Pulmonary artery endothelial cell (primary cell): ENCODE measurements at regions not wholly inside any gene's neighbourhood (a gene's known extent, or its start where the extent isn't known, plus 50 kb on each side); places are given as distances from the start of the nearest gene placed in this dataset.

Experiments
- DNase-seq: peaks from one replicate; pipeline ENCODE4 v3.0.0-alpha.2; 2011; ENCODE audit warnings: low read depth, low spot score

DNA sequence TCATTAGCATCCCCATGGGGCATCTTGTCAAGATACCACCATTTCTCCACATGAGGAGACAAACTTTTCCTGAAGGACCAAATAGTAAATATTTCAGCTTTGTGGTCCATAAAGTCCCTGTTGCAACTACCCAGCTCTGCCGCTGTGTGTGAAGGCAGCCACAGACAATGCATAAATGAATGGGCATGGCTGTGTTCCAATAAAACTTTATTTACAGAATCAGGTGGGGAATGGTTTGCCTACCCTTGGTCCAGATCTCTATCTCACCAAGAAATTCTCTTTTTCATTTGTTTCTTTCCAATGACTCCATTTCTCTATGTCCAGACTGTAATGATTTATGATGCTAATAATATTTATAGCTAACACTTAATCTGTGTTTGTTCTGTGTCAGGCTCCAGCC, 409.3 kb upstream of the TBX3 start:
- DNase-seq = no peak

GRCh38 chr12:115090783-115091182, 406.8 kb upstream of the TBX3 start:
- no peak for DNase-seq

GRCh38 chr12:115088995-115089841, 405.2 kb upstream of the TBX3 start:
- no peak for DNase-seq

DNA sequence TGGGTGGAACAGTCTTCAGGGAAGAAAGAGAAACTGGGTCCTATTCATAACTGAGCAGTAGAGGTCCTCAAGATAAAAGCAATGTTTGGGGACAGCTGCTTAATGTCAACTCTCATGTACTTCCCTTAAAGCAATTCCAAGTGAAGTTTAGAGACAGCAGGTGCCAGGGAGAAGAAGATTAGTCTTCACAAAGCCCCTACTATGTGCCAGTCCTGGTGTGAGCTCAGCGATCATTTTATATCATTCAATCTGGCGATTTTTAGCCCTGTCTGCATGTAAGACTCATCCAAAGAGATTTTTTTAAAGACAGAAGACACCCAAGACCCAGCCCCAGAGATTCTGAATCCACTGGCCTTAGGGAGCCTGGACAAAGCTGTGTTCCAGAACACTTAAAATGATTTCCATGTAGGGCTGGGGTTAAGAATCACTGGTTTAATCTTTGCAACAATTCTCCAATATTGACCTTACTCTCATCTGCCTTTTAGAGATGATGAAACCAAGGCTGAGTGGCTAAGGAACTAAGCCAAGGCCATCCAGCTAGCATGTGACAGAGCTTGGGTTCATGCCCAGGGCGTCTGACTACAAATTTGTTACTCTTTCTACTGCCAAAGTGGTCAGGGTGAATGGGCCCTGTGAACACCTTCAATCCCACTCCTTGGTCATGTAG, 404.5 kb upstream of the TBX3 start:
- DNase-seq = no peak

- no peak for DNase-seq
Observed at GRCh38 chr12:115085594-115085993, 401.6 kb upstream of the TBX3 start.

DNA sequence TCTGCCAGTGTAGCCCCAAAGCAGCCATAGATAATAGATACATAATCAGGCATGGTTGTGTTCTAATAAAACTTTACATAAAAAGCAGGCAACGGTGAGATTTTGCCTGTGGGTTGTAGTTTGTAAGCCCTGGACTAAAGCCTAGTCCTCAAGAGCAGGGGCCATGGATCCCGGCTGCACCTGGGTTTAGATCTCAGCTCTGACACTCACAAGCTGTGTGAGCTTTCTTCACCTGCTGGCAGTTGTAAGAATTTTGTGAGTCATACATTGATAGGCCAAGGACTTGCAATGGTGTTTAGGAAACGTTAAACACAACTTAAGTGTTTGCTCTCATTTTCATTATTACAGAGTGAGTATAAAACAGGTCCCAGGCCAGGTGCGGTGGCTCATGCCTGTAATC, 395.8 kb upstream of the TBX3 start:
- DNase-seq = no peak

DNA sequence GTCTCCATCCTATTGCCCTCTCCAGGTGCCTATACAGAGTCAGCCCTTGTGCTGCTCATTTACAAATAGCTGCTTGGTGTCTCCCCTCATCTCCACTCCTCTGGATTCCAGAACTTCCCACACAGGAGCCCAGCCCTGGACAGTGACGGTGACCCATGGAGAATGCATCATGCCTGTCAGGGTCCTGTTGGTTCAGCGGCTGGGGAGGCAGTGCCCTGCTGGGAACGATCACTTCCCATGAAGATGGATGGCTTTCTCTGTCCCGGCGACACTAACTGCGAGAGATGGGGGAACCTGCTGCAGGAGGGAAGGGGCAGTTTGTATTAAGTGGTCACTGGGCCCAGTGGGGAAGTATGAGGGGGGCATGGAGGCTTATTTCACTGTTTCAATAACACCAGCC, 395.0 kb upstream of the TBX3 start:
- no peak for DNase-seq

GRCh38 chr12:115078334-115078733, 394.4 kb upstream of the TBX3 start:
- no peak for DNase-seq

DNA sequence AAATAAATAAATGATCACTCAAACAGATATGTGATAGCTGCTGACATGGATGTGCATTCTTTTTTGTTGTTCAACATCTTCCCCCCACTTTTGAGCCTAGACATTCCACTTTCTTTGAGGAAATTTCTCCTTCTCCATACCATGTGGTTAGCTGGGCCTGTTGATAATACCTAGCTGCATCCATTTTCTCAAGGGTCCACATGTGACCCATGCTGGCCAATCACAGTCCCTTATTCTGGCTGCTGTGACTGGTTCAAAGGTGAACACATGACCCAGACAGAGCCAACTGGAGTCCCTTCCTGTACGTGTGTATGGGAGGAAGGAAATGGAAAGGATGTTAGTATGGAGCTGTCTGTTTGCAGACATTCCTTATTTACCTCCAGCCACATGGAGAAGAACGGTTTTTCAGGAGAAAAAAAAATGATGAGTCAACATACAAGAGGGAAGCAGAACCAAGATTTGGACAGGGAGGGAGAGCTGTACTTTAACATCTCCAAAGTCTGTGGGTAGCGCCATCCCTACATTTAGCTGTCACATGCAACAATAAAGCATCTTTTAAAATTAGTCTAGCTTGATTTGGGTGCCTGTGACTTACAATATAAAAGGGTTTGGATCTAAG, 391.7 kb upstream of the TBX3 start:
- no peak for DNase-seq

DNA sequence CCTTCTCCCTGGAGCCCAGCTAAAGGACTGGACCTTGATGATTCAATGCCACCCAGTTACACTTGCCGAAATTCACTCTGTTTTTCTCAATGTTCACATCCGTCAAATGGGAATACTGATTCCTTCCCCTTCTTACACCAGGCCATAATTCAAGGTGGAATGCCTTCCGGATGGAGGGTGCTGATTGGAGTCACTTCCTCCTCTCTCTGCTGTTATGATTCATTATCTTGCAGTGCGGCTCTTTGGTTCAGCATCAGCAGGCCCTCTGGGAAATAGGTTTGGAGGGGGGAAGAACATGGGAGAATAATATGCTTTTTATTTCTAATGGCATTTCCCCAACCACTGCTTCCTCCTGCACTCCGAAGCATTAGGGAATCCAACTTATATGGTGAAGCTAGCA, 390.6 kb upstream of the TBX3 start:
- DNase-seq = no peak

- no peak for DNase-seq
Observed at GRCh38 chr12:115072712-115073111, 388.7 kb upstream of the TBX3 start.

DNA sequence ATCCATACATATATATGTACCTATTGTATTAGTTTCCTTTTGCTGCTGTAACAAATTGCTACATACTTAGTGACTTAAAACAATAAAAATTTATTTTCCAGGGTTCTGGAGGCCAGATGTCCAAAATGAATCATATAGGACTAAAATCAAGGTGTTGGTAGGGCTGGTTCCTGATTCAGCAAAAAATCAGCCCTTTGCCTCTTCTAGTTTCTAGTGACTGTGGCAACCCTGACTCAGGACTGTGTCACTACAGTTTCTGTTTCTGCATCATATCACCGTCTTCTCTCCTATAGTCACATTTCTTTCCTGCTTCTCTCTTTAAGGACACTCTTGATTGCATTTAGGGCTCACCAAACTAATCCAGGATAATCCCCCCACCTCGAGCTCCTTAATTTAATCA, 386.3 kb upstream of the TBX3 start:
- DNase-seq = no peak

DNA sequence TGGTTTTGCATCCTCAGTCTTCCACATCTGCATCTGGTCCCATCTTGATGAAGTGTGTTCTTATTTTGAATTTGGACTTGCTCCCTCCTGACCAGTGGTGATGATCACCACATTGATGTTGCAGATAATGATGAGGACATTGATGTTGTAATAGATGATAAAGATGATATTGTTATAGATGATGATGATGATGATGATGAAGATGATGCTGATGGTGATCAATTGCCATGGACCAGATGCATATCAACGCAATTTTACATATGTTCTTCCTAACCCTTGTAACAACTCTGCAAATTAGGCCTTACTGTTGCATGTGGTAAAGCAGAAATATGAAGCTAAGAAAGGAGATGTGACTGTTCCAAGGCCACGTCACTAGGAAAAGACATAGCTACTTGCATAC, 380.3 kb upstream of the TBX3 start:
- DNase-seq = no peak

- no peak for DNase-seq
Observed at GRCh38 chr12:115062741-115063140, 378.8 kb upstream of the TBX3 start.

- no peak for DNase-seq
Observed at GRCh38 chr12:115060477-115061168, 376.6 kb upstream of the TBX3 start.

- DNase-seq = no peak
Observed at GRCh38 chr12:115057445-115057844, 373.5 kb upstream of the TBX3 start.

DNA sequence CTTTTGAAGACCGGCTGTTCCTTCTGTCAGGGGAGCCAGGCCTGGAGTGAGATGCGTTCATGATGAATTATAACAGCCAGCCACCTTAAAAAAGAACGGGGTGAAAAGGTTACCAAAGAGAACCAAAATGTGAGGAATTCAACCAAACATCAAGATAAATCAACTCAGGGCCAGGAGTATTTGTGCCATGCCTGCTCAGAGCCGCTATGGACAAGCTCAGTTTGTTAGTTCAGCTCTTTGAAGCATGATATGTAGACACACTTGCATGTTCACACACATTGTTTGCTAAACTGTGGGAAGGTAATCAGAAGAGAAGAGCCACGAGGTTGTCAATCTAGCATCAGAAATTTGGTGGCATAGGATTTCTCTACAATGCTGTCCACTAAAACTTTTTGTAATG, 367.4 kb upstream of the TBX3 start:
- no peak for DNase-seq

DNA sequence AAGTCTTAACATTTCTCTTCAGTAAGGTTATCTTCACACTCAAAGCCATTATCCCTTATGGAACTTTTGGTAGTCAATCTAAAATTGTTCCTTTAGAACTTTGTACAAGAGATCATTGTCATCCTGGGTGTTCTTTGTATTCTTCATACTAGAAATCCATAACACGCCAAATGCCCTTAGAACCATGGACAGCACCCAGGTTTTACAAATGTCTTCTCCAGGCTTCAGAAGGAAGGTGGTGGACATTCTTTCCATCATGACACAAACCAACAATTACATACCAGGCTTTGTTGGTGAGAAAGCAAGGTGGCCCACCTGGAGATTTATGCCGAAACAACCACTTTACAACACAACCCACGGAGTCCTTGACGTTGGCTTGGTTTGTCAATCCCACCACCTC, 365.6 kb upstream of the TBX3 start:
- no peak for DNase-seq

GRCh38 chr12:115046805-115047204, 362.8 kb upstream of the TBX3 start:
- DNase-seq = no peak

DNA sequence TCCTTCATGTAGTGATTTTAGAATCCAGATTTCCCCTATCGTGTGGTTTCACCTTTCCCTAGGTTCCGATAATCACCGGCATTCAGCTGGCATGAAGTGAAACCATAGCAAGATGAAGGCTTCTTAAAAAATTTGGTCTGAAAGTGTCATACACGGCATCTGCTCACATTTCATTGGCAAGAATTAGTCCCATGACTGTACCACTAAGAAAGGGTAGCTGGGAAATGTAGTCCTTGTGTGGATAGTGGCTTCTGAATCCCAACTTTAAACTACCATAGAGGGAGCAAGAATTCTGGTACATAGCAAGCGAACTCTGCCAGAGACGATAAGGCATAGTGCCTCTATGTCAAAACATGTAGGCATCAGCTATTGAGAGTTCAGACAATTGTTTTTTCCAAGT, 360.1 kb upstream of the TBX3 start:
- DNase-seq = no peak

DNA sequence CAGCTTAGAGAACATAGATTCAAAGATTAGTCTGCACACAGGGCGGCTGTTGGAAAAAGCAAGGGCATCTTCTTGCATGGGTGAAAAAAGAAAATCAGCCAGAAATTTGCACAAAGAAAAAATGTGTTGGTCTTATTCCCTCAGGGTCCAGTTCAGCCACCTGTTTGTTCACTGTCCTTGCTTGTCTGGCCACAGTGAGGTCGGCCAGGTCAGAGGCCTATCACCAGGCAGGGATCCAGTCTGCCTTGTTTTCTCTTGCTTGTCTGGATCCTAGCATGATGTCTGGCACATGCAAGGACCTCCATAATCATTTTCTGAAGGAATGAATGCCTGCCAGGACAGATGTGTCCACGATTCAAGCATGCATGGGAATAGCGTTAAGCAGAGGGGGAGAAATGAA, 359.1 kb upstream of the TBX3 start:
- no peak for DNase-seq

- no peak for DNase-seq
Observed at GRCh38 chr12:115042341-115042740, 358.4 kb upstream of the TBX3 start.
